ENCODE measurements at regions not wholly inside any gene's neighbourhood (a gene's known extent, or its start where the extent isn't known, plus 50 kb on each side); places are given as distances from the start of the nearest gene placed in this dataset.

DNA sequence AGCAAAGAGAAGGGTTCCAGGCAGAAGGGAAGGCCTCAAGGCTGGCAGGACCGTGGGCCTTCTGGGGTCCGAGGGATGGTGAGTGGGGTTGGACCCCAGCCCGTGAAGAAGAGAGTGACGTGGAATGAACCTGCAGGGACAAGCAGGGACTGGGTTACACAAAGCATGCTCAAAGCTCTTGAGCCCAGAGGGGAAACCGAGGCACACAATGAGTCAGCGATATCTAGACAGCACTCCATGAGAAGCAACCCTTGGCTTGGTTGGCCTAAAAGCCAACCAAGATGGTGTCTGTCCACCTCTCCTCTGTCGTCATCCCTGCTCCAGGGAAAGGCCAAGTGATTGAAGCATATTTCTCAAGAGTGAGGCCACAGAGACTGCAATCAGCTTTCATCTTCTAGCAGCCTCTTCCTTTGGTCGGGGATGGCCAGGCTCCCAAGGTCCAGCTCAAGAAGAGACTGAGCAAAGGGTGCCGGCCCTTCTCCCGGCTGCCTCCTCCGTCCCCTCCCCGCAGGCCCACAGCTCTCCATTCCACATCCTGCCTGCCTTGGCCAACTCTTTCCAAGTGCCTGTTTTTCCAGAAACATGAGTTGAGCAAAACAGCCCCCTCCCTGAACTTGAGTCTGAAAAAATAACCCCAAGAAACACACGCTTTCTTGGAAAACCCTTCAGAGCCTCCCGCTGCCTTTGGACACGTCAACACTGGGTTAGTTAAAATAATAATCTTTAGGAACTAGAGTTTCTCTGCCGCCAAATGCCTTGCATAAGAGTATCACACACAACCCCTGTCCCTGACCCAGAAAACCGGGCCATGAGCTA is 556.6 kb downstream of the MIAT start:
- intact Hi-C loops (cut with DNase I; ENCODE audit: low total_unique reads) = no loop called here
- H3K4me1 ChIP-seq = peaks cover 0 to 23% (median 2%) of the 10 kb centered on the region in 4 donors
- DNase-seq = peak in 1 of 2 donors; percentile 89
- TF ChIP-seq CTCF (IDR thresholded peaks at IDR 0.05) = no peak
- peak in 1 of 3 donors; percentile 6 for TF ChIP-seq POLR2AphosphoS5 (IDR thresholded peaks at IDR 0.05)
- no peaks in the 10 kb centered on the region for H3K36me3 ChIP-seq
- H3K27me3 ChIP-seq = peaks cover 0 to 6% (median 4%) of the 10 kb centered on the region in 3 donors
- peak overlapping the region in 4 of 5 donors; percentile 59 to 81 (median 72) for H3K27ac ChIP-seq
- 73 to 83% (median 76%) methylated on average over 17 of the region's 17 CpGs for WGBS, 5 donors
- no peak overlapping the region for H3K4me3 ChIP-seq
- H3K9me3 ChIP-seq = no peaks in the 10 kb centered on the region

- 75 to 86% (median 82%) methylated on average over 6 of the region's 6 CpGs for WGBS, 5 donors
- intact Hi-C loops (cut with DNase I; ENCODE audit: low total_unique reads) = no loop called here
- DNase-seq = no peak
- no peak overlapping the region for H3K4me3 ChIP-seq
- no peaks in the 10 kb centered on the region for H3K36me3 ChIP-seq
- peak overlapping the region in 4 of 5 donors; percentile 20 to 81 (median 72) for H3K27ac ChIP-seq
- H3K4me1 ChIP-seq = peaks cover 0 to 23% (median 2%) of the 10 kb centered on the region in 4 donors
- no peaks in the 10 kb centered on the region for H3K9me3 ChIP-seq
- H3K27me3 ChIP-seq = peaks cover 0 to 6% (median 6%) of the 10 kb centered on the region in 3 donors
- TF ChIP-seq EP300 (IDR thresholded peaks at IDR 0.05) = no peak
- no peak for TF ChIP-seq POLR2AphosphoS5 (IDR thresholded peaks at IDR 0.05)
- TF ChIP-seq CTCF (IDR thresholded peaks at IDR 0.05) = no peak
- no peak for TF ChIP-seq POLR2A (IDR thresholded peaks at IDR 0.05)
These were observed 557.3 kb downstream of the MIAT start for GRCh38 chr22:27214691-27215090.

DNA sequence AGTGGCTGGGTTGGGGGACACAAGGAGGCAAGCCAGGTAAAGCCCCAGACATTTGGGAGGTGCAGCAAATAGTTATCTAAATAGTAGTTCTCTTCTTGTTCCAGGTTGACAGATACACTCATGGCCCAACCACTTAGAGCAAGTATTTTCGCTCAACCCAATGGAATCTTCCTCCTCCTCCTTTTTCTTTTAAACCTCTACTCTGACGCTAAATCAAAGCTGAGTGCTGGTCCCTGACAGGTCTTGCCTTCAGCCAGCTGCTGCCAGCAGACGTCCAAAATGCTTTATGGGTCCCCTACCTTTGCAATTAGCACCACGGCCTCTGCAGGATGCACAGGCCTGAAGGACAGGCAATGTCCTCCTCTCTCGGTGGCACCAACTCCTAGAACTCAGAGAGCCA is 558.5 kb downstream of the MIAT start:
- H3K4me1 ChIP-seq = peaks cover 0 to 23% (median 2%) of the 10 kb centered on the region in 4 donors
- H3K27ac ChIP-seq = peak overlapping the region in 1 of 5 donors; percentile 81
- intact Hi-C loops (cut with DNase I; ENCODE audit: low total_unique reads) = no loop called here
- no peaks in the 10 kb centered on the region for H3K36me3 ChIP-seq
- no peaks in the 10 kb centered on the region for H3K9me3 ChIP-seq
- H3K4me3 ChIP-seq = no peak overlapping the region
- 62 to 79% (median 66%) methylated on average over 5 of the region's 5 CpGs for WGBS, 5 donors
- no peak for DNase-seq
- H3K27me3 ChIP-seq = peaks cover 0 to 6% (median 6%) of the 10 kb centered on the region in 3 donors
- TF ChIP-seq EP300 (IDR thresholded peaks at IDR 0.05) = no peak
- TF ChIP-seq CTCF (IDR thresholded peaks at IDR 0.05) = no peak
- no peak for TF ChIP-seq POLR2A (IDR thresholded peaks at IDR 0.05)
- TF ChIP-seq POLR2AphosphoS5 (IDR thresholded peaks at IDR 0.05) = no peak

GRCh38 chr22:27216444-27216843 is 559.1 kb downstream of the MIAT start:
- no peaks in the 10 kb centered on the region for H3K9me3 ChIP-seq
- intact Hi-C loops (cut with DNase I; ENCODE audit: low total_unique reads) = no loop called here

More at GRCh38 chr22:27216444-27216843, 559.1 kb downstream of the MIAT start:
- Histone ChIP-seq H3K27me3 (peaks cover 0 to 6% (median 6%) of the 10 kb centered on the region in 3 donors), H3K36me3 (no peaks in the 10 kb centered on the region), H3K27ac (peak overlapping the region in 1 of 5 donors; percentile 81), H3K4me3 (no peak overlapping the region), H3K4me1 (peaks cover 0 to 23% (median 2%) of the 10 kb centered on the region in 4 donors)
- TF ChIP-seq CTCF (IDR thresholded peaks at IDR 0.05) (no peak), EP300 (IDR thresholded peaks at IDR 0.05) (no peak), POLR2AphosphoS5 (IDR thresholded peaks at IDR 0.05) (no peak), POLR2A (IDR thresholded peaks at IDR 0.05) (no peak)
- WGBS, 5 donors = 67 to 100% (median 80%) methylated on average over 1 of the region's 1 CpG
- no peak for DNase-seq

All from stomach (tissue), 8 donors.